Esophagus muscularis mucosa (tissue), 4 donors: ENCODE measurements at regions not wholly inside any gene's neighbourhood (a gene's known extent, or its start where the extent isn't known, plus 50 kb on each side); places are given as distances from the start of the nearest gene placed in this dataset.

Experiments used
- DNase-seq: peaks from one replicate; pipeline ENCODE4 v3.0.0-alpha.2; 2017; ENCODE audit errors: extremely low spot score
- H3K27ac ChIP-seq, 4 donors: fragments of 200-600 bp; sonication (generic); replicated peaks in 1 of 4; 1 replicate in 3 of 4; 2 replicates in 1 of 4; pipeline ENCODE4 v1.5.1; 2016 to 2019; ENCODE audit warnings: mild to moderate bottlenecking in 1 of 4
- H3K27me3 ChIP-seq, 4 donors: fragments of 200-600 bp; sonication (generic); one replicate each; pipeline versions ENCODE4 v1.5.1 to v1.6.0; 2016 to 2019
- H3K36me3 ChIP-seq, 4 donors: fragments of 200-600 bp; sonication (generic); one replicate each; pipeline ENCODE4 v1.5.1; 2016 to 2019
- H3K4me1 ChIP-seq, 4 donors: fragments of 200-600 bp; sonication (generic); one replicate each; pipeline ENCODE4 v1.5.1; 2016 to 2019
- H3K4me3 ChIP-seq, 4 donors: fragments of 200-600 bp; sonication (generic); 1 replicate in 2 of 4; 2 replicates in 2 of 4; pipeline ENCODE4 v1.5.1; 2016 to 2019; ENCODE audit warnings: mild to moderate bottlenecking in 4 of 4, moderate library complexity in 1 of 4
- H3K9me3 ChIP-seq, 4 donors: fragments of 200-600 bp; sonication (generic); 1 replicate in 3 of 4; 2 replicates in 1 of 4; pipeline ENCODE4 v1.5.1; 2016 to 2019
- CTCF ChIP-seq, 3 experiments: fragments of 200-600 bp in 2 of 3; fragments of 450-650 bp in 1 of 3; sonication (generic) in 2 of 3; IDR thresholded peaks; one replicate each; pipeline ENCODE4 v1.5.1; 2017 to 2019; ENCODE audit warnings: antibody characterized with exemption in 3 of 3, mild to moderate bottlenecking in 2 of 3, moderate library complexity in 1 of 3
- EP300 ChIP-seq: sonication (generic); formaldehyde crosslinking; IDR thresholded peaks from one replicate; pipeline ENCODE4 v1.6.1; 2017; ENCODE audit warnings: antibody characterized with exemption
- POLR2A ChIP-seq: fragments of 450-650 bp; IDR thresholded peaks from one replicate; pipeline ENCODE4 v1.6.1; 2017; ENCODE audit warnings: antibody characterized with exemption, moderate library complexity, mild to moderate bottlenecking, low read depth
- POLR2AphosphoS5 ChIP-seq, 2 donors: sonication (generic); formaldehyde crosslinking; IDR thresholded peaks; one replicate each; pipeline ENCODE4 v1.6.1; 2017; ENCODE audit warnings: antibody characterized with exemption in 2 of 2
- WGBS: methylation state at CpG from one replicate; pipeline ENCODE4 v1.1.5; 2018; 5-methylcytosine and 5-hydroxymethylcytosine counted together
- intact Hi-C: fragments of 100-400 bp; cut with DNase I; formaldehyde crosslinking; loops from one replicate; pipeline ENCODE4 v1.15.1; 2023

- WGBS: 50% methylated on average over 4 of the region's 4 CpGs
- Histone ChIP-seq H3K4me1 (no peaks in the 10 kb centered on the region), H3K27ac (no peak overlapping the region), H3K36me3 (no peaks in the 10 kb centered on the region), H3K4me3 (no peak overlapping the region), H3K9me3 (no peaks in the 10 kb centered on the region), H3K27me3 (peaks cover 0 to 7% (median 0%) of the 10 kb centered on the region in 4 donors)
- TF ChIP-seq CTCF (IDR thresholded peaks at IDR 0.05) (no peak), EP300 (no peak), POLR2AphosphoS5 (IDR thresholded peaks at IDR 0.05) (no peak), POLR2A (no peak)
- intact Hi-C loops: no loop called here
- no peak for DNase-seq
These were observed 252.0 kb downstream of the CTTN start for GRCh38 chr11:70650075-70650909.

GRCh38 chr11:70651031-70651430, 252.7 kb downstream of the CTTN start:
- Histone ChIP-seq H3K36me3 (no peaks in the 10 kb centered on the region), H3K9me3 (no peaks in the 10 kb centered on the region), H3K4me1 (no peaks in the 10 kb centered on the region), H3K27me3 (peaks cover 0 to 1% (median 0%) of the 10 kb centered on the region in 4 donors), H3K4me3 (no peak overlapping the region), H3K27ac (no peak overlapping the region)
- TF ChIP-seq CTCF (IDR thresholded peaks at IDR 0.05): no peak
- TF ChIP-seq POLR2AphosphoS5 (IDR thresholded peaks at IDR 0.05): no peak
- TF ChIP-seq POLR2A: no peak
- no peak for TF ChIP-seq EP300
- intact Hi-C loops: no loop called here
- WGBS: 89% methylated on average over 7 of the region's 7 CpGs
- no peak for DNase-seq

- intact Hi-C loops: no loop called here
- Histone ChIP-seq H3K27ac (no peak overlapping the region), H3K4me1 (no peaks in the 10 kb centered on the region), H3K36me3 (no peaks in the 10 kb centered on the region), H3K27me3 (no peaks in the 10 kb centered on the region), H3K9me3 (no peaks in the 10 kb centered on the region), H3K4me3 (no peak overlapping the region)
- no peak for TF ChIP-seq POLR2AphosphoS5 (IDR thresholded peaks at IDR 0.05)
- no peak for TF ChIP-seq CTCF (IDR thresholded peaks at IDR 0.05)
- WGBS: 78% methylated on average over 8 of the region's 8 CpGs
- no peak for DNase-seq
These were observed 255.7 kb downstream of the CTTN start for GRCh38 chr11:70654016-70654415.

GRCh38 chr11:70655816-70656215, 257.5 kb downstream of the CTTN start:
- no peak overlapping the region for H3K27ac ChIP-seq
- WGBS: 88% methylated on average over 8 of the region's 8 CpGs
- H3K4me1 ChIP-seq: no peaks in the 10 kb centered on the region
- H3K27me3 ChIP-seq: peaks cover 0 to 6% (median 1%) of the 10 kb centered on the region in 4 donors
- TF ChIP-seq CTCF (IDR thresholded peaks at IDR 0.05) (no peak), POLR2AphosphoS5 (IDR thresholded peaks at IDR 0.05) (no peak), EP300 (no peak), POLR2A (no peak)
- DNase-seq: no peak
- H3K4me3 ChIP-seq: no peak overlapping the region
- no peaks in the 10 kb centered on the region for H3K36me3 ChIP-seq
- intact Hi-C loops: no loop called here
- H3K9me3 ChIP-seq: no peaks in the 10 kb centered on the region

- intact Hi-C loops: no loop called here
- H3K4me1 ChIP-seq: peaks cover 0 to under 1% (median 0%) of the 10 kb centered on the region in 4 donors
- 53% methylated on average over 10 of the region's 10 CpGs for WGBS
- H3K4me3 ChIP-seq: no peak overlapping the region
- DNase-seq: no peak
- peaks cover 0 to 9% (median 3%) of the 10 kb centered on the region in 4 donors for H3K27me3 ChIP-seq
- TF ChIP-seq EP300: no peak
- TF ChIP-seq POLR2A: no peak
- TF ChIP-seq POLR2AphosphoS5 (IDR thresholded peaks at IDR 0.05): no peak
- no peak for TF ChIP-seq CTCF (IDR thresholded peaks at IDR 0.05)
- no peak overlapping the region for H3K27ac ChIP-seq
- H3K9me3 ChIP-seq: no peaks in the 10 kb centered on the region
- H3K36me3 ChIP-seq: no peaks in the 10 kb centered on the region
These were observed 257.9 kb downstream of the CTTN start for GRCh38 chr11:70656252-70656651.
